ENCODE measurements at regions not wholly inside any gene's neighbourhood (a gene's known extent, or its start where the extent isn't known, plus 50 kb on each side); places are given as distances from the start of the nearest gene placed in this dataset.
A peak's percentile ranks its signal among the peaks of the same experiment; 100 is the strongest.

DNA sequence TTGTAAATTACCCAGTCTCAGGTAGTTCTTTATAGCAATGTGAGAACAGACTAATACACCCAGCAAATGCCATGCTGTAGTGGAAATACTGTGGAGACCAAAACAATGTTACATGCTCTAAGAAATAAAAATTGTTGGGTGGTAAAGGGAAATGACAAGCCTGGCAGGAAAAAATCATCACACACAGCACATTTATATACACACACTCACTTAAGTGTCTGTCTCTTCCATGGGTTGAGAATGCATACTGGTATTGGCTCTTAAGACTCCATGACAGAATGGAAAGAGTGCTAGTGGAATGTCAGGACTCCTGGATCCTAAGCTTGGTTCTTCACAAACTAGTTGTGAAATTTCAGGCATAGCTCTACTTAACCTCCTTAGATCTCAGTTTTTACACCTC, 343.0 kb downstream of the CD83 start:
- no peaks in the 10 kb centered on the region for H3K27me3 ChIP-seq (replicated peaks; ENCODE audit: insufficient read depth)
- H3K27ac ChIP-seq = no peak overlapping the region
- H3K4me1 ChIP-seq (ENCODE audit: insufficient read depth) = peaks cover 14% of the 10 kb centered on the region
- no peak overlapping the region for H3K4me3 ChIP-seq
- no peaks in the 10 kb centered on the region for H4K20me1 ChIP-seq (ENCODE audit: insufficient read depth)
- H3K79me2 ChIP-seq (ENCODE audit: insufficient read depth) = no peaks in the 10 kb centered on the region
- no peak overlapping the region for H3K4me2 ChIP-seq (ENCODE audit: unreplicated experiment)
- no peaks in the 10 kb centered on the region for H3K9me2 ChIP-seq (ENCODE audit: insufficient read depth)
- in situ Hi-C loops (cut with MboI) = no loop called here
- no peak overlapping the region for H3K9ac ChIP-seq
- H2AFZ ChIP-seq = no peak overlapping the region
- TF ChIP-seq EZH2 (IDR thresholded peaks at IDR 0.05; ENCODE audit: insufficient read depth, poor library complexity, severe bottlenecking) (no peak), EZH2phosphoT487 (IDR thresholded peaks at IDR 0.05; ENCODE audit: insufficient read depth, low read depth) (no peak)
- H3K9me3 ChIP-seq (ENCODE audit: low read depth) = no peaks in the 10 kb centered on the region
- H3F3A ChIP-seq (ENCODE audit: insufficient read depth) = peaks cover 5% of the 10 kb centered on the region; the same call in 1 of the 2 replicates
- DNase-seq = no peak
- no peaks in the 10 kb centered on the region for H3K36me3 ChIP-seq (ENCODE audit: low read depth)

GRCh38 chr6:14462135-14462534, 344.6 kb downstream of the CD83 start:
- H3K9me2 ChIP-seq (ENCODE audit: insufficient read depth) = no peaks in the 10 kb centered on the region
- H3K79me2 ChIP-seq (ENCODE audit: insufficient read depth) = no peaks in the 10 kb centered on the region
- TF ChIP-seq EZH2 (IDR thresholded peaks at IDR 0.05; ENCODE audit: insufficient read depth, poor library complexity, severe bottlenecking) (no peak), EZH2phosphoT487 (IDR thresholded peaks at IDR 0.05; ENCODE audit: insufficient read depth, low read depth) (no peak)
- no peak overlapping the region for H3K9ac ChIP-seq
- H2AFZ ChIP-seq = no peak overlapping the region
- peaks cover 30% of the 10 kb centered on the region for H3K4me1 ChIP-seq (ENCODE audit: insufficient read depth)
- H4K20me1 ChIP-seq (ENCODE audit: insufficient read depth) = no peaks in the 10 kb centered on the region
- no peak overlapping the region for H3K4me3 ChIP-seq
- in situ Hi-C loops (cut with MboI) = no loop called here
- no peaks in the 10 kb centered on the region for H3K9me3 ChIP-seq (ENCODE audit: low read depth)
- H3K4me2 ChIP-seq (ENCODE audit: unreplicated experiment) = no peak overlapping the region
- no peak for DNase-seq
- H3K27ac ChIP-seq = no peak overlapping the region
- 86 to 89% methylated on average over 3 of the region's 3 CpGs for whole genome bisulfite sequencing, 2 experiments (ENCODE audit: low coverage in 1 of 2, low lambda C conversion rate in 2 of 2, missing lambda C conversion rate in 2 of 2)
- no peaks in the 10 kb centered on the region for H3K27me3 ChIP-seq (replicated peaks; ENCODE audit: insufficient read depth)
- peaks cover 20% of the 10 kb centered on the region for H3F3A ChIP-seq (ENCODE audit: insufficient read depth)
- H3K36me3 ChIP-seq (ENCODE audit: low read depth) = no peaks in the 10 kb centered on the region

GRCh38 chr6:14462566-14462965, 345.0 kb downstream of the CD83 start:
- Histone ChIP-seq H3F3A (ENCODE audit: insufficient read depth) (peaks cover 25% of the 10 kb centered on the region), H3K36me3 (ENCODE audit: low read depth) (no peaks in the 10 kb centered on the region), H3K9me2 (ENCODE audit: insufficient read depth) (no peaks in the 10 kb centered on the region), H3K9ac (no peak overlapping the region), H3K79me2 (ENCODE audit: insufficient read depth) (no peaks in the 10 kb centered on the region), H3K27ac (no peak overlapping the region), H3K4me1 (ENCODE audit: insufficient read depth) (peaks cover 34% of the 10 kb centered on the region), H4K20me1 (ENCODE audit: insufficient read depth) (no peaks in the 10 kb centered on the region), H3K9me3 (ENCODE audit: low read depth) (no peaks in the 10 kb centered on the region), H3K4me2 (ENCODE audit: unreplicated experiment) (no peak overlapping the region), H3K4me3 (no peak overlapping the region), H3K27me3 (replicated peaks; ENCODE audit: insufficient read depth) (no peaks in the 10 kb centered on the region), H2AFZ (no peak overlapping the region)
- no peak for TF ChIP-seq EZH2phosphoT487 (IDR thresholded peaks at IDR 0.05; ENCODE audit: insufficient read depth, low read depth)
- TF ChIP-seq EZH2 (IDR thresholded peaks at IDR 0.05; ENCODE audit: insufficient read depth, poor library complexity, severe bottlenecking) = no peak
- in situ Hi-C loops (cut with MboI) = no loop called here
- WGBS, 2 experiments (ENCODE audit: low coverage in 1 of 2, low lambda C conversion rate in 2 of 2, missing lambda C conversion rate in 2 of 2) = 68 to 82% methylated on average over 2 of the region's 2 CpGs
- DNase-seq = no peak

- Histone ChIP-seq H3K27me3 (replicated peaks; ENCODE audit: insufficient read depth) (no peaks in the 10 kb centered on the region), H3K9me2 (ENCODE audit: insufficient read depth) (no peaks in the 10 kb centered on the region), H3K79me2 (ENCODE audit: insufficient read depth) (no peaks in the 10 kb centered on the region), H4K20me1 (ENCODE audit: insufficient read depth) (no peaks in the 10 kb centered on the region), H3K4me3 (no peak overlapping the region), H3F3A (ENCODE audit: insufficient read depth) (peaks cover 30% of the 10 kb centered on the region), H3K9ac (no peak overlapping the region), H3K4me1 (ENCODE audit: insufficient read depth) (peaks cover 36% of the 10 kb centered on the region), H3K36me3 (ENCODE audit: low read depth) (no peaks in the 10 kb centered on the region), H3K27ac (no peak overlapping the region), H3K9me3 (ENCODE audit: low read depth) (no peaks in the 10 kb centered on the region), H3K4me2 (ENCODE audit: unreplicated experiment) (no peak overlapping the region), H2AFZ (no peak overlapping the region)
- no peak for DNase-seq
- in situ Hi-C loops (cut with MboI) = no loop called here
- TF ChIP-seq EZH2phosphoT487 (IDR thresholded peaks at IDR 0.05; ENCODE audit: insufficient read depth, low read depth) (no peak), EZH2 (IDR thresholded peaks at IDR 0.05; ENCODE audit: insufficient read depth, poor library complexity, severe bottlenecking) (no peak)
- 94 to 96% methylated on average over 6 of the region's 6 CpGs for WGBS, 2 experiments (ENCODE audit: low coverage in 1 of 2, low lambda C conversion rate in 2 of 2, missing lambda C conversion rate in 2 of 2)
These were observed 345.5 kb downstream of the CD83 start for GRCh38 chr6:14463110-14463509.

- peaks cover 31% of the 10 kb centered on the region for H3K4me1 ChIP-seq (ENCODE audit: insufficient read depth)
- DNase-seq = peak; percentile 42
- no peaks in the 10 kb centered on the region for H3K79me2 ChIP-seq (ENCODE audit: insufficient read depth)
- H4K20me1 ChIP-seq (ENCODE audit: insufficient read depth) = no peaks in the 10 kb centered on the region
- TF ChIP-seq EZH2 (IDR thresholded peaks at IDR 0.05; ENCODE audit: insufficient read depth, poor library complexity, severe bottlenecking) (no peak), EZH2phosphoT487 (IDR thresholded peaks at IDR 0.05; ENCODE audit: insufficient read depth, low read depth) (no peak)
- peaks cover 28% of the 10 kb centered on the region for H3F3A ChIP-seq (ENCODE audit: insufficient read depth)
- no peaks in the 10 kb centered on the region for H3K27me3 ChIP-seq (replicated peaks; ENCODE audit: insufficient read depth)
- no peaks in the 10 kb centered on the region for H3K9me3 ChIP-seq (ENCODE audit: low read depth)
- WGBS, 2 experiments (ENCODE audit: low coverage in 1 of 2, low lambda C conversion rate in 2 of 2, missing lambda C conversion rate in 2 of 2) = 81% methylated on average over 5 of the region's 5 CpGs
- H3K9ac ChIP-seq = no peak overlapping the region
- H2AFZ ChIP-seq = no peak overlapping the region
- H3K9me2 ChIP-seq (ENCODE audit: insufficient read depth) = no peaks in the 10 kb centered on the region
- in situ Hi-C loops (cut with MboI) = no loop called here
- H3K27ac ChIP-seq = no peak overlapping the region
- no peaks in the 10 kb centered on the region for H3K36me3 ChIP-seq (ENCODE audit: low read depth)
- no peak overlapping the region for H3K4me3 ChIP-seq
- H3K4me2 ChIP-seq (ENCODE audit: unreplicated experiment) = no peak overlapping the region
These were observed 346.5 kb downstream of the CD83 start for GRCh38 chr6:14464055-14464454.

All from GM23248 (cell line).